ENCODE measurements at regions not wholly inside any gene's neighbourhood (a gene's known extent, or its start where the extent isn't known, plus 50 kb on each side); places are given as distances from the start of the nearest gene placed in this dataset.
"Not testable (repeated sequence)": the region's sequence is repeated elsewhere in the genome, so short reads cannot be mapped to it uniquely, and the experiment has no call there.

DNA sequence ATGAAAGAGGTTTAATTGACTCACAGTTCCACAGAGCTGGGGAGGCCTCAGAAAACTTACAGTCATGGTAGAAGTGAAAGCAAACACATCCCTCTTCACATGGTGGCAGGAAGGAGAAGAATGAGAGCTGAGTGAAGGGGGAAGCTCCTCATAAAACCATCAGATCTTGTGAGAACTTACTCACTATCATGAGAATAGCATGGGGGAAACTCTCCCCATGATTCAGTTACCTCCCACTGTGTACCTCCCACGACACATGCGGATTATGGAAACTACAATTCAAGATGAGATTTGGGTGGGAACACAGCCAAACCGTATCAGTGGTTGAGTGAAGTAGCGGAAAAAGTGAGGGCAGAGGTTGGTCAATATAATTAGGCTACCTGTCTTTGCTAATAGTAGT lies 538.3 kb downstream of the KIF2B start:
- not testable (repeated sequence) for H3K27me3 ChIP-seq (ENCODE audit: low read depth, low read length); H3K9me3 ChIP-seq (ENCODE audit: control insufficient read depth in 1 of 2, low read length in 2 of 2); H3K4me3 ChIP-seq (ENCODE audit: low read depth in 1 of 2, low read length in 2 of 2); H3K27ac ChIP-seq (ENCODE audit: low read length); H3K4me1 ChIP-seq (ENCODE audit: control insufficient read depth in 1 of 2, insufficient read depth in 2 of 2, low read length in 2 of 2); H3K36me3 ChIP-seq (ENCODE audit: control insufficient read depth in 1 of 2, insufficient read depth in 2 of 2, low read length in 2 of 2)

DNA sequence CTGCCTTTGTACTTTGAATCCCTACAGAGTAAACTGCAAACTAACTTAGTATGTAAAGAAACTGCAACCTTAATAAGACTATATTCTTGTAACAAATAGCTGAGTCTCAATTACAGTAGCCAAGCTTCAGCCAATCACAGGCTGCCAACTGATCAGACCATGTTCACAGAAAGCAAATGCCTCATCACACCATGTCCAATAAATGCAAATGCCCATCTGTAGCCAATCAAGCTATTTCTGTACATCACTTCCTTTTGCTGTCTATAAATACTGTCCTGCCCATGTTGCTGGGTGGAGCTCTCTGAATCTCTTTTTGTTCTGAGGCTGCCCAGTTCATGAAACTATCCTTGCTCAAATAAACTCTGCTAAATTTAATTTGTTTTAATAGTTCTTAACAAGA lies 531.7 kb upstream of the TOM1L1 start:
- Histone ChIP-seq H3K36me3 (ENCODE audit: control insufficient read depth in 1 of 2, insufficient read depth in 2 of 2, low read length in 2 of 2) (no peaks in the 10 kb centered on the region), H3K9me3 (ENCODE audit: control insufficient read depth in 1 of 2, low read length in 2 of 2) (peaks cover 0 to 3% of the 10 kb centered on the region in 2 donors), H3K27me3 (ENCODE audit: low read depth, low read length) (no peaks in the 10 kb centered on the region), H3K4me1 (ENCODE audit: control insufficient read depth in 1 of 2, insufficient read depth in 2 of 2, low read length in 2 of 2) (no peaks in the 10 kb centered on the region), H3K27ac (ENCODE audit: low read length) (no peak overlapping the region), H3K4me3 (ENCODE audit: low read depth in 1 of 2, low read length in 2 of 2) (no peak overlapping the region)

GRCh38 chr17:54372069-54372749 lies 528.4 kb upstream of the TOM1L1 start:
- Histone ChIP-seq H3K27me3 (ENCODE audit: low read depth, low read length) (no peaks in the 10 kb centered on the region), H3K9me3 (ENCODE audit: control insufficient read depth in 1 of 2, low read length in 2 of 2) (peaks cover 0 to 3% of the 10 kb centered on the region in 2 donors), H3K4me3 (ENCODE audit: low read depth in 1 of 2, low read length in 2 of 2) (no peak overlapping the region), H3K4me1 (ENCODE audit: control insufficient read depth in 1 of 2, insufficient read depth in 2 of 2, low read length in 2 of 2) (no peaks in the 10 kb centered on the region), H3K36me3 (ENCODE audit: control insufficient read depth in 1 of 2, insufficient read depth in 2 of 2, low read length in 2 of 2) (no peaks in the 10 kb centered on the region), H3K27ac (ENCODE audit: low read length) (no peak overlapping the region)

DNA sequence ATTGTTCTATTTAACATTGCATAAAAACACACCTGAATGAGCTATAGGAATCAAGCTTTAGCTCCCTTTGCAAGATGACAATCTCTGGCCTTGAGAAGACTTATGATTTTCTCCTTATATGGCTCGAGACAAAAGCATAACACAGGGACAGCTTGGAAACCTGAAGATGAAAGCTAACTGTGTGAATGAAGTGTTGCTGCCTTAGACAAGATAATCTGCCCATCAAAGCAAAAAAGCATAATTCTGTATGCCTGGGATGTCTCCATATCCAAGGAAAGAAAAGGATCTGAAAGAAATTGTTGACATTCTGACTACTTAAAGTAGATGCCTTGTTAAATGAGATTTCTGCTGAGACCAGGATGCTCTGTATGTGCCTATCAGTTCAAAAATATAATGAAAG lies 526.7 kb upstream of the TOM1L1 start:
- peaks cover 0 to 3% of the 10 kb centered on the region in 2 donors for H3K9me3 ChIP-seq (ENCODE audit: control insufficient read depth in 1 of 2, low read length in 2 of 2)
- no peaks in the 10 kb centered on the region for H3K36me3 ChIP-seq (ENCODE audit: control insufficient read depth in 1 of 2, insufficient read depth in 2 of 2, low read length in 2 of 2)
- H3K4me1 ChIP-seq (ENCODE audit: control insufficient read depth in 1 of 2, insufficient read depth in 2 of 2, low read length in 2 of 2): no peaks in the 10 kb centered on the region
- no peaks in the 10 kb centered on the region for H3K27me3 ChIP-seq (ENCODE audit: low read depth, low read length)
- no peak overlapping the region for H3K27ac ChIP-seq (ENCODE audit: low read length)
- H3K4me3 ChIP-seq (ENCODE audit: low read depth in 1 of 2, low read length in 2 of 2): no peak overlapping the region

DNA sequence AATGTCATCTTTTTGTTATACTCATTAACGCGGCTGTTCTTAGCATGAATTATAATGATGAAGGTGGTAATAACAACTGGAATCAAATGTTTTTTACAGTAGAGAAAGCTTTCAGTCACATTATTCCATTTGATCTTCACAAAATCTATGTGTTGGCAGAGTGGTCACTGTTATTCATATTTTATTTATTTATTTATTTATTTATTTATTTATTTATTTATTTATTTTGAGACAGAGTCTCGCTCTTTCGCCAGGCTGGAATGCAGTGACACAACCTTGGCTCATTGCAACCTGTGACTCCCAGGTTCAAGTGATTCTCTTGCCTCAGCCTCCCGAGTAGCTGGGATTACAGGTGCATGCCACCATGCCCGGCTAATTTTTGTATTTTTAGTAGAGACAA lies 524.2 kb upstream of the TOM1L1 start:
- not testable (repeated sequence) for H3K27ac ChIP-seq (ENCODE audit: low read length); H3K9me3 ChIP-seq (ENCODE audit: control insufficient read depth in 1 of 2, low read length in 2 of 2)

DNA sequence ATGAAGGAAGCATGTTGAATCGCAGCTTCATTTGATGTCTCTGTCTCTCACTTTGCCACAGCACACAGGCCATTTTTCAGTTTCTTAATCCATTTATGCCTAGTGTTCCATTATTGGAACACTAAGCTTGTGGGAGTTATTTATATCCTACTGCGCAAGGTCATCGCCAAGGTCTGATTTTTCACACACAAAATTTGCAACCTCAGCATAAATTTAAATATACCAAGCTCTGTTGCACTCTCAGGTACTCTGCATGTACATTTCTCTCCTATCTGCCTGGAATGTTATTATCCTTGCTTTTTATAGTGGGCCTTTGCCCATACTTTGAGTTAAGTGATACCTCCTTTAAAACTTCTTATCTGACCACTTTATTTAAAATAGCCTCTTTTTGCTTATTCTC lies 519.2 kb upstream of the TOM1L1 start:
- no peak overlapping the region for H3K4me3 ChIP-seq (ENCODE audit: low read depth in 1 of 2, low read length in 2 of 2)
- no peak overlapping the region for H3K27ac ChIP-seq (ENCODE audit: low read length)
- H3K36me3 ChIP-seq (ENCODE audit: control insufficient read depth in 1 of 2, insufficient read depth in 2 of 2, low read length in 2 of 2): no peaks in the 10 kb centered on the region
- no peaks in the 10 kb centered on the region for H3K4me1 ChIP-seq (ENCODE audit: control insufficient read depth in 1 of 2, insufficient read depth in 2 of 2, low read length in 2 of 2)
- no peaks in the 10 kb centered on the region for H3K9me3 ChIP-seq (ENCODE audit: control insufficient read depth in 1 of 2, low read length in 2 of 2)
- H3K27me3 ChIP-seq (ENCODE audit: low read depth, low read length): no peaks in the 10 kb centered on the region

More for the DNA sequence above, 524.2 kb upstream of the TOM1L1 start:
- H3K4me1 ChIP-seq (ENCODE audit: control insufficient read depth in 1 of 2, insufficient read depth in 2 of 2, low read length in 2 of 2); H3K4me3 ChIP-seq (ENCODE audit: low read depth in 1 of 2, low read length in 2 of 2); H3K36me3 ChIP-seq (ENCODE audit: control insufficient read depth in 1 of 2, insufficient read depth in 2 of 2, low read length in 2 of 2); H3K27me3 ChIP-seq (ENCODE audit: low read depth, low read length): not testable (repeated sequence)

- Histone ChIP-seq H3K4me3 (ENCODE audit: low read depth in 1 of 2, low read length in 2 of 2) (no peak overlapping the region), H3K4me1 (ENCODE audit: control insufficient read depth in 1 of 2, insufficient read depth in 2 of 2, low read length in 2 of 2) (no peaks in the 10 kb centered on the region), H3K27ac (ENCODE audit: low read length) (no peak overlapping the region), H3K27me3 (ENCODE audit: low read depth, low read length) (no peaks in the 10 kb centered on the region), H3K36me3 (ENCODE audit: control insufficient read depth in 1 of 2, insufficient read depth in 2 of 2, low read length in 2 of 2) (no peaks in the 10 kb centered on the region), H3K9me3 (ENCODE audit: control insufficient read depth in 1 of 2, low read length in 2 of 2) (no peaks in the 10 kb centered on the region)
Observed at GRCh38 chr17:54404259-54404658, 496.4 kb upstream of the TOM1L1 start.

- Histone ChIP-seq H3K36me3 (ENCODE audit: control insufficient read depth in 1 of 2, insufficient read depth in 2 of 2, low read length in 2 of 2) (no peaks in the 10 kb centered on the region), H3K9me3 (ENCODE audit: control insufficient read depth in 1 of 2, low read length in 2 of 2) (no peaks in the 10 kb centered on the region), H3K4me3 (ENCODE audit: low read depth in 1 of 2, low read length in 2 of 2) (no peak overlapping the region), H3K4me1 (ENCODE audit: control insufficient read depth in 1 of 2, insufficient read depth in 2 of 2, low read length in 2 of 2) (no peaks in the 10 kb centered on the region), H3K27ac (ENCODE audit: low read length) (no peak overlapping the region), H3K27me3 (ENCODE audit: low read depth, low read length) (no peaks in the 10 kb centered on the region)
Observed at GRCh38 chr17:54405826-54406225, 494.8 kb upstream of the TOM1L1 start.

GRCh38 chr17:54408731-54409130 lies 491.9 kb upstream of the TOM1L1 start:
- no peak overlapping the region for H3K27ac ChIP-seq (ENCODE audit: low read length)
- no peaks in the 10 kb centered on the region for H3K4me1 ChIP-seq (ENCODE audit: control insufficient read depth in 1 of 2, insufficient read depth in 2 of 2, low read length in 2 of 2)

GRCh38 chr17:54418467-54418866 lies 482.2 kb upstream of the TOM1L1 start:
- Histone ChIP-seq H3K4me3 (ENCODE audit: low read depth in 1 of 2, low read length in 2 of 2) (no peak overlapping the region), H3K27ac (ENCODE audit: low read length) (no peak overlapping the region), H3K36me3 (ENCODE audit: control insufficient read depth in 1 of 2, insufficient read depth in 2 of 2, low read length in 2 of 2) (no peaks in the 10 kb centered on the region), H3K9me3 (ENCODE audit: control insufficient read depth in 1 of 2, low read length in 2 of 2) (peaks cover 0 to 11% of the 10 kb centered on the region in 2 donors), H3K4me1 (ENCODE audit: control insufficient read depth in 1 of 2, insufficient read depth in 2 of 2, low read length in 2 of 2) (no peaks in the 10 kb centered on the region), H3K27me3 (ENCODE audit: low read depth, low read length) (no peaks in the 10 kb centered on the region)

More at GRCh38 chr17:54408731-54409130, 491.9 kb upstream of the TOM1L1 start:
- Histone ChIP-seq H3K9me3 (ENCODE audit: control insufficient read depth in 1 of 2, low read length in 2 of 2) (no peaks in the 10 kb centered on the region), H3K36me3 (ENCODE audit: control insufficient read depth in 1 of 2, insufficient read depth in 2 of 2, low read length in 2 of 2) (no peaks in the 10 kb centered on the region), H3K27me3 (ENCODE audit: low read depth, low read length) (no peaks in the 10 kb centered on the region), H3K4me3 (ENCODE audit: low read depth in 1 of 2, low read length in 2 of 2) (no peak overlapping the region)

- Histone ChIP-seq H3K4me3 (ENCODE audit: low read depth in 1 of 2, low read length in 2 of 2) (no peak overlapping the region), H3K9me3 (ENCODE audit: control insufficient read depth in 1 of 2, low read length in 2 of 2) (no peaks in the 10 kb centered on the region), H3K27me3 (ENCODE audit: low read depth, low read length) (no peaks in the 10 kb centered on the region), H3K36me3 (ENCODE audit: control insufficient read depth in 1 of 2, insufficient read depth in 2 of 2, low read length in 2 of 2) (no peaks in the 10 kb centered on the region), H3K27ac (ENCODE audit: low read length) (no peak overlapping the region), H3K4me1 (ENCODE audit: control insufficient read depth in 1 of 2, insufficient read depth in 2 of 2, low read length in 2 of 2) (no peaks in the 10 kb centered on the region)
Observed at GRCh38 chr17:54425671-54426070, 475.0 kb upstream of the TOM1L1 start.

DNA sequence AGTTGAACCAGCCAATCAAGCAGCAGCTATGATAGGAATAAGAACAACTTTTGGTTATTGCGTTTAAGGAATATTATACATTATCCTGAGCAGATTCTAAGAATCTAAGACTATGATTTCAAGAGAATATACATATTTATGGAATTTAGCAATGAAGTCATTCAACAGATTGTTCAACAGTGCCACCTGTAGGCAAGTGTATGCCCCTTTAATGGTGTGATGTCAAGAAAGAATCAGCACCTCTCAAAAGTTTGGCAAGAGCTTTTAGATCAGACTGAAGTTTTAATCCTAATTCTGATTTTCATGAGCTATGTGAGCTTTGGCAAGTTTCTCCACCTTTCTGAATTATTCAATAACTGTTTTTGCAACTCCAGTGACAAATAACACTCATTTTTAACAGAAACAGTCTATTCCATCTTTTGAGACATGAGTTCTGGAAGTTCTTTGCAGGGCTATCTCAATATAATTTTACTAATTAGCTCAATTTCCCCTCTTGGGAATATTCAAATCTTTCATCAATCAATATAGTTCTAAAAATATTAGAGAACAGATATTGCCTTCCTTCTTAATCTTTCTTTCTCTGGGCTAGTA lies 474.3 kb upstream of the TOM1L1 start:
- Histone ChIP-seq H3K4me1 (ENCODE audit: control insufficient read depth in 1 of 2, insufficient read depth in 2 of 2, low read length in 2 of 2) (no peaks in the 10 kb centered on the region), H3K36me3 (ENCODE audit: control insufficient read depth in 1 of 2, insufficient read depth in 2 of 2, low read length in 2 of 2) (no peaks in the 10 kb centered on the region), H3K27ac (ENCODE audit: low read length) (no peak overlapping the region), H3K27me3 (ENCODE audit: low read depth, low read length) (no peaks in the 10 kb centered on the region), H3K4me3 (ENCODE audit: low read depth in 1 of 2, low read length in 2 of 2) (no peak overlapping the region), H3K9me3 (ENCODE audit: control insufficient read depth in 1 of 2, low read length in 2 of 2) (no peaks in the 10 kb centered on the region)
